ENCODE measurements at regions not wholly inside any gene's neighbourhood (a gene's known extent, or its start where the extent isn't known, plus 50 kb on each side); places are given as distances from the start of the nearest gene placed in this dataset.
A peak's percentile ranks its signal among the peaks of the same experiment; 100 is the strongest.
"Not testable (repeated sequence)": the region's sequence is repeated elsewhere in the genome, so short reads cannot be mapped to it uniquely, and the experiment has no call there.

DNA sequence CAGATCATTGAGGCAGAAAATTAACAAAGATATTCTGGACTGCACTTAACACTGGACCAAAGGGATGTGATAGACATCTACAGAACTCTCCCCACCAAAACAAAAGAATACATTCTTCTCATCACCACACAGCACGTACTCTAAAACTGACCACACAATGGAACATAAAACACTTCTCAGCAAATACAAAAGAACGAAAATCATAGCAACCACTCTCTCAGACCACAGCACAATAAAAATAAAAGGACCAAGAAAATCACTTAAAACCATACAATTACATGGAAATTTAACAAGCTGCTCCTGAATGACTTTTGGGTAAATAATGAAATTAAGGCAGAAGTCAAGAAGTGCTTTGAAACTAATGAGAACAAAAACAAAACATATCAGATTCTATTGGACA is 254.0 kb upstream of the STXBP6 start:
- no peak for DNase-seq

- no peak for DNase-seq
These were observed 248.3 kb upstream of the STXBP6 start for GRCh38 chr14:25298238-25298637.

DNA sequence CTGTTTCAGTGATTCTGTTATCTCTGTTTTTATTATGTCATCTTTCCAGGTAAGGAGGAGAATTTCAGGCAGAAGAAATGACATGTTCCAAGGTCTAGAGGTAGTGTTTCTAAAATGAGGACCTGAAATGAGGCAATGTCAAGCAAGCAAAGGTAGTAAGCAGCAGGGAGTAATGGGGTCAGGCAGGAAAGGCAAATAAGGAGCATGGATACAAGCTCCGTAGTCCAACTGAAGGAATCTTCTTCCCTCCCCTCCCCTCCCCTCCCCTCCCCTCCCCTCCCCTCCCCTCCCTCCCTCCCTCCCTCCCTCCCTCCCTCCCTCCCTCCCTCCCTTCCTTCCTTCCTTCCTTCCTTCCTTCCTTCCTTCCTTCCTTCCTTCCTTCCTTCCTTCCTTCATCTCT is 240.2 kb upstream of the STXBP6 start:
- DNase-seq, result not testable (repeated sequence)

DNA sequence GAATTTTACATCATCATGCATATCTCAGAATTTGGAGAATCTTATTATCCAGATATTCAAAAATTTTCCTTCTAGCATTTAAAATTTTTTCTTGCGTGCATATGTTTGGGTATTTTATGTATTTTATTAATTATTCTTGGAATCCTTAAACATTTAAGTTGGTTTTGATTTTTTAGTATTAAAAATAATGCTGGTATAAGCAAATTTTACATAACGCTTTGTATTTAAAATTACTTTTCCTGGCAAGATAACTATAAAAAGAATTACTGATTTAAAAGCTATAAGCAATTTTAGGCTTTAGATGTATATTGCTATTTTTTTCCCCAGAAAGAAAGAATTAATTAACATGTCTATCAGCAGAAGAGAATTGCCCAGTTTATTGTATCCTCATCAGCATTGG is 224.6 kb upstream of the STXBP6 start:
- DNase-seq, result no peak

- DNase-seq, result no peak
These were observed 217.2 kb upstream of the STXBP6 start for GRCh38 chr14:25267186-25267585.

- DNase-seq, result no peak
These were observed 209.5 kb upstream of the STXBP6 start for GRCh38 chr14:25259470-25259869.

DNA sequence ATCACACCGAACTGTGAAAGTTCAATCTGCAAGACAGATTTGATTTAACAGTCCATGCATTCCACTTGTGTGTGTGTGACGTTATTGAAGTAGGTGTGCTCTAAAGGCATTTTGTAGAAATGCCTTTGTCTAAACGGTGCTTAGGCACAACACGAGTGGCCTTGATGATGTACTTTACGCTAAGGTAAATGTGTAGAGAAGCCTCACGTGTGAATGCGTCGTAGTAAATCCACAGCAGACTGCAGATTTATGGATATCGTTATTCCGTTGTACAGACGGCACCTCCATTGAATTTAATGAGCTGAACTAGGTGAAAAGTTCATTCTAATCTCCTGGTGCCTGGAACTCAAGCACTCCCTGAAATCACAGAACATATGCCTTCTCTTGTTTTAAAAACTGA is 202.8 kb upstream of the STXBP6 start:
- DNase-seq, result no peak

DNA sequence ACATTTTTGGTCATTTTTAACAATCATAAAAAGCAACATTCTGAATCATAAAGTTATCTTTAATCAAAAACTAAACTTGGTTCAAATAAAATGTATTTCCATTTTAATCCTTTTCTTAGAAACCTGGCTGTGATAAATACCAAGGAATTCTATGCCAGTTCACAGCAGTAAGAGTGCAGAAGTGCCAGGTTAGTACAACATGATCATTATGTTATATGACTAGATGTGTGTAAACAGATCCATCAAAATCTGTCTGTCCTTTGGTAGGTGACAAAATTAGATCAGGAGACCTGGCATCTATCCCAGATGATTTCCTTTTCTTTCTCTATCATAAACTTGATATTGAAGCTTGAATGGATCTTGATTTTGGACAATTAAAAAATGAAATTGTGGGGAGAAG is 200.6 kb upstream of the STXBP6 start:
- DNase-seq, result no peak

DNA sequence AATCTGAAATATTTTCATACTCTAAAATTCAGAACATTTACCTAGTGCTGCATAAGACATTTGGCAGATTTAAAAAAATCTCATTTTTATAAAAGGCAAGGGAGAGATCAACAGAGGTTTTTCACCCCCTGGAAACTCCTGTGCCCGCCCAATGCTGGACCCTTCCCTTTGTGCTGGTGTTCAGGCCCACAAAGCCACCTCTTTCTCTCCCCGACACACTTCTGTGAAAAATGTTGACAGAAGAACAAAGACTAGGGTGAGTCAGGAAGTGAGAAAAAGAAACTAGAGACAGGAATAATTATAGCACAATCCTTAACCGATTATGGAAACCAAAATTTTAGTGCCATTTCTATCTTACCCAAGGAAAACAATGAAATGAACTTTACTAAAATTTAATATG is 197.7 kb upstream of the STXBP6 start:
- DNase-seq, result no peak

DNA sequence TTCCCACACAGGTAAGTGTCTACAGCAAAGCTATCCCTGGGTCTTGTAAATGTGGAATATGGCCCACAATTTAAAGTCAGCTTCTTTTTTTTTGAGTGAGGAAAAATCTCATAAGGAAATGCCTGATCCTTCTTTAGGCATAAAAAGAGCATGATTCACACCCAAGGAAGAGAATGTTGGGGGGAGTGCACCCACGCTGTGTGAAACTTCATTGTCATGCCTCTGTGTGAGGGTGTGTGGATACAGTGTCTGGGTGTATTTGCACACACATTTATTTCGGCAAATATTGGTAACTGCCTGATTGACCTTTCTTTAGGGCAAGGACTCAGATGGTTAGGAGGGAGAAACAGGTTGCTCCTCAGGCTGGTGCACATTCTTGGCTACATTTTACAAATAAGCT is 196.8 kb upstream of the STXBP6 start:
- no peak for DNase-seq

- DNase-seq, result no peak
These were observed 189.2 kb upstream of the STXBP6 start for GRCh38 chr14:25239170-25239569.

- no peak for DNase-seq
These were observed 187.9 kb upstream of the STXBP6 start for GRCh38 chr14:25237845-25238244.

GRCh38 chr14:25233613-25234012 is 183.7 kb upstream of the STXBP6 start:
- no peak for DNase-seq

GRCh38 chr14:25231004-25231403 is 181.1 kb upstream of the STXBP6 start:
- DNase-seq, result no peak

DNA sequence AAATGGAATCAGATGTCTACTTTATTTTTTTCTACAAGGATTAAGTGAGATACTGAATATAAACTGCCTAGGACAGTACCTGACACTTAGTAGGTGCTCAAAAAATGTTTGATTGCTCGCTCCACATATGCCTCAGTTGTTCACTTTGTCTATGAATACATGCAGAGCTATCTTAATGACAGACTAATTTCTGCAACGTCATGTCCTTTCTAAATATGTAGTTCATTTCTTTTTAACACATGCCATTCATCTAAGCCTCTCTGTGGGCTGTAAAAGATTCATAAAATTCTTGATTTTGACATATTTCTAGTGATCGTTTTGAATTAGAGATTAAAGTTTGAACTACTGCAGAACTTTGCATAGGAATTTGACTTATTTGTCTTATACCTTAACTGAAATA is 176.3 kb upstream of the STXBP6 start:
- DNase-seq, result no peak

DNA sequence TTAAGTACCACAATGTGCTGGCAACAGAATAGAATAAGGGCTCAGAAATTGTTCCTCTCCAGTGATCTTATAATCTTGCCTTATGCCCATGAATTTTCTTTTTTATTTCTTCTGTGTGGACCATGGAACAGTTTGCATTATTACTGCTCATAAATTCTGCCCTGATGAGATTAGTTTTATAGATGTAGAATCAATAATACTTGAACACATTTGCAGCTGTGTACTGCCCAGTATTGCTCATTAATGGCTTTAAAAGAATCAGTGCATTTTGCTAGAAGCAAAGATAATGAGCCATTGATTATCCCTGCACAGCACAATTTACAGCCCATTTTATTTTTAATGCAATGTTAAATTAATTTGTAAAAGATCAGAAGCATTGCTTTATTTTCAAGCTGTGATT is 172.3 kb upstream of the STXBP6 start:
- DNase-seq, result no peak

DNA sequence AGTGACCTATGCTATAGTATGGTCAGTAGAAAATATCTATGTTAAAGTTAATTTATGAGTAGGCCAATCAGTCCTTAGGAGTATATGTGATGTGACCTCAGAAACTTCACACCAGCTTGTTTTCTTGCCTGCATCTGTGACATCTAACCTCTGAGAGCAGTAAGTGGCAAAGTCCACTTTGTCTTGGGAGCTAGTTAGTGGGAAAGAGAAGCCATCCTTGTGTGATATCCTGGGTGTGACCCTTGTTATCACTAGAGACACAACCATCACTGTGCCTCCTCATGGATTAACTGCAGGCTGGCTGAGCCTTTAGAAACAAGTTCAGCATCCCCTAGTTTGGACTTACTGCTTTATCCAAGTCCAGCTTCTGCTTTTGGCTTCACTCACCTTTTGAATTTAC is 170.6 kb upstream of the STXBP6 start:
- DNase-seq, result no peak

GRCh38 chr14:25215607-25216006 is 165.7 kb upstream of the STXBP6 start:
- DNase-seq, result no peak

DNA sequence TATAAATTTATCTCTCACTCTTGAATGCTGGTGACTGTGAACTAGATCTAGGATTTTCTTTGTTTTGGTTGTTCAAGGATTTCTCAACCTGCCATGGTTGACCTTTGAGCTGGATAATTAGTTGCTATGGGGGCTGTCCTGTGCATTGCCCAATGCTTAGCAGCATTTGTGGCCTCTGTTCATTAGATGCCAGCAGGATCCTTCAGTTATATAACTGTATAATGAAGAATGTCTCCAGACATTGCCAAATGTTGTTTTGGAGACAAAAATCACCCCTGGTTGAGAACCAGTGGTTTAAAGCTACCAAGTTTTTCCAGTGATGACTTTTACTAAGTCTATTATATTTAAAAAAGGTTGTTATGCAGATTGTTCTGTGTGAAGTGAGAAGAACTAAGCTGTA is 147.9 kb upstream of the STXBP6 start:
- no peak for DNase-seq

GRCh38 chr14:25180221-25180620 is 130.3 kb upstream of the STXBP6 start:
- no peak for DNase-seq

DNA sequence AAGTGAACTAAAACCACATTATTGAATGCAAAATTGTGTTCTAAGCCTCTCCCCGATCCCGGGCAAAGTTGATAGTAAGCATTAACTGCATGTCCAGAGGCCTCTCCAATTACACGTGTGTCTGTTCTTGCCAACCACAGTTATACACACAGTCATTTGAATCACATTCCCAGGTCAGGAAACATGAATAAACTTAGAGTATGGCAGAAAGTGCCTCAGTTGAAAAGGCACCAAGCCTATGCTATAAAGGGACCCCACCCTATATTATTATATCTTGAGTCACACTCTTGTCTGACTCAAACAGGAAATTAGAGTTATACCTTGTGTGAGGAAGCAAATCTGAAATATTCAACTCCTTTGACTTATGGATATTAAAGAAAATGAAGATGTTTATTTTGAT is 128.3 kb upstream of the STXBP6 start:
- no peak for DNase-seq

DNA sequence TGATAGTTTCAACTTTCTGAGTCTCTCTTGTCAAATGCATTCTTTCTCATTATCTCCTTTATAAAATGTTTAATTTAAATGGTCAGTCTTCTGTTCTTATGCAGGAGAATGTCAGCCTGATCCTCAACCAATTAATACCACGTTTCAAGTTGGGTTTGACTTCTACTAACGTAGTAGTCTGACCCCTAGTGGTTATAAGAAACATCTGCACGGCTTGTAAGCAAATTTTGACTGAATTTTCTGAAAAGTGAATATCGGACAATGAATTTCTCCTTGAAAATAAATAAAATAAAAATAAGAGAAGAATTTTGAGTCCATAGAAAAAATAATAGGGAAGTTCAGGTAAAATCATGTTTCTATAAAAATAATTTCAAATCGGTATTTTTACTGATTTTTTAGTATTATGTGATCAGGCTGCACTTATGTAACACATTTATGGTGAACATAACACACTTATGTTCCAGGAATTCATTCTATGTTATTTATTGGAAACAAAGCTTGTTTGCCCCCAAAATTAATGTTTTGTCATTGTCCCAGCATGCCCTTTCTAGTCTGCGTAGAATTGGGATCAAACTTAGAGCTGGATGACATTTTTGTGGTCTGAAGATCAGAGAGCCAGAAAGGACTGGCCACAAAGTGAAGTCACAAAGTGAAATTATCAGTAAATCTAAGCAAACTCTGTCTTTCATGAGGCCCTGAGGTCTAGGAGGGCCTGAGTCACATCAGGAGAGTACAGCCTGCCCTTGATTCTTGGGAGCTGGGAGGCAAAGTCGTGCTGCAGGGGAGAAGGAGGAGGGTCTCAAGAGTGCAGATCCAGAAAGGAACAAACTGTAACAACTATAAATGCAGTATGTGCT is 101.2 kb upstream of the STXBP6 start:
- peak; percentile 8 for DNase-seq

GRCh38 chr14:25150401-25150800 is 100.5 kb upstream of the STXBP6 start:
- no peak for DNase-seq

- no peak for DNase-seq
These were observed 90.5 kb upstream of the STXBP6 start for GRCh38 chr14:25140411-25140810.

DNA sequence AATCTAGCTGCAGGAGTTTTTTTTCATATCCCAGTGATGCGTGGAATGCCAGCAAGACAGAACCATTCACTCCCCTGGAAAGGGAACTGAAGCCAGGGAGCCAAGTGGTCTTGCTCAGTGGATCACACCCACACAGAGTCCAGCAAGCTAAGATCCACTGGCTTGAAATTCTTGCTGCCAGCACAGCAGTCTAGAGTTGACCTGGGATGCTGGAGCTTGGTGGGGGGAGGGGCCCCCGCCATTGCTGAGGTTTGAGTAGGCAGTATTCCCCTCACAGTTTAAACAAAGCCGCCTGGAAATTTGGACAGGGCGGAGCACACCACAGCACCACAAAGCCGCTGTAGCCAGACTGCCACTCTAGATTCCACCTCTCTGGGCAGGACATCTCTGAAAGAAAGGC is 86.9 kb upstream of the STXBP6 start:
- DNase-seq, result no peak

Data from T1000 (cell line).